ENCODE measurements at regions not wholly inside any gene's neighbourhood (a gene's known extent, or its start where the extent isn't known, plus 50 kb on each side); places are given as distances from the start of the nearest gene placed in this dataset.
"Not testable (repeated sequence)": the region's sequence is repeated elsewhere in the genome, so short reads cannot be mapped to it uniquely, and the experiment has no call there.

DNA sequence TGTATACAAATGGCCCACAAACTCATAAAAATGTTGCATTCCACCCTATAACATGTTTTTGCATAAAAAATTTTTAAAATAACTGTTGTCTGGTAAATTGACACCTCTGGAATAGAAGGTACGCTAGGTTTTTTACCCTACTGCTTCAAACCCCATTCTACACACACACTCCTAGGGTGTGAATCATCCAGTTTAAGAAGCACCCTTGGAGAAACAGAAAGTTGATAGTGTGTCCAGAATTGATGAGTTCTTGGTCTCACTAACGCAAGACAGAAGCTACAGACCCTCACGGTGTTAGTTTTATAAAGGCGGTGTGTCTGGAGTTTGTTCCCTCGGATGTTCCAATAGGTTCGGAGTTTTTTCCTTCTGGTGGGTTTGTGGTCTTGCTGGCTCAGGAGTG lies 158.5 kb downstream of the KLRB1 start:
- no peak for DNase-seq

DNA sequence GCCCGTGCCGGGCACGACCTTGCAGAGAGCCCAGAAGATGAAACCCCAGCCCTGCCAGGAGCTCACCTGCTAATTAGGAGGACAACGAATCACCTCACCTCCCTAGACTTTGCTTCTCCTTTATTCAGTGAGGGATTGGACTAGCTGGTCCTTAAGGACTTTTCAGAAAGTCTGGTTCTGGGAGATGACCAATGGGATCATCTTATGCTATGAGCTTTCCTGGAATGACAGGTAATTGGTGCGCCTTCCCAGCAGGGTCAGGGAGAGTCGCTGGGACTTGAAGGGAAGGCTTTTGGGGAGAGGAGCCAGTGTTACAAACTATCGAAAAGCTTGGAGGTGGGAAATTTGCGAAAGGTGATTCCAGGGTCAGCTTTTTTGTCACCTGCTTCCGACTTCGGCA lies 159.1 kb downstream of the KLRB1 start:
- peak; percentile 25 for DNase-seq

DNA sequence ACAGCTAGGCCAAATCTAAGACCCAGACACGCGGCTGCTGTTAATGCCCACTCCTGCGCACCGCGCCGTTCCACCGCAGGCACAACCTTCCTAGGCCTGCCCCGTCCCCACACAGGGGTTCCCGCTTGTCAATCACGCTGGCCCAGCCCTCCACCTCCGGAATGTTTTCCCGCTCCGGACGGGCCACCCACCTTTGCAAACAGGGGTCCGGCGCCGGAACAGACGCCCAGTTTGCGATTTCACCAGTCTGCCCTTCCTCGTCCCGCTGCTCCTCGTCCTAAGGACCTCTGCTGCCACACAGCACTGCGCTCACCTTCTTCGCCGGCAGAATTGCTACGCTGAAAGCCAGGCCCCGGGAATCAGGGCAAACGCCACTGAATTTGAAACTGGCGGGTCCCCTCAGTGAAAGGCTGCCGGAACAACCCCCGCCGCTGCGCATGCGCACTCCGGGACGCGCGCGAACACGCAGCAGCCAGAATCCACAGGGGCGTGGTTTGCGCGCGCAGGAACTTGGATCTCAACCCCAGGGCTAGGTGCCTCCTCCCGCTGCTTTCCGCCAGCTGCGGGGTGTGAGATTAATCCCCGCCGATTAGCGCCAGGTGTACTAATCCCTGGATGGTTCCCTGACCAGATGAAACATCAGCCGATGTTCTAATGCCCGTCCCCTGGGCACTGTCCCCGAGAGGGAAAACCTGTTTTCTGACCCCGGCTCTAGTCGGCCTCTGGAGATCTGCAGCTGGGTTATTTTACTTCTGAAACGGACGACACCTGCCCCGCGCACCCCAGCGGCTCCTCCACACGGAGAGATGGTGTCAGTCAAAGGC lies 159.7 kb downstream of the KLRB1 start:
- peak; percentile 64 for DNase-seq

DNA sequence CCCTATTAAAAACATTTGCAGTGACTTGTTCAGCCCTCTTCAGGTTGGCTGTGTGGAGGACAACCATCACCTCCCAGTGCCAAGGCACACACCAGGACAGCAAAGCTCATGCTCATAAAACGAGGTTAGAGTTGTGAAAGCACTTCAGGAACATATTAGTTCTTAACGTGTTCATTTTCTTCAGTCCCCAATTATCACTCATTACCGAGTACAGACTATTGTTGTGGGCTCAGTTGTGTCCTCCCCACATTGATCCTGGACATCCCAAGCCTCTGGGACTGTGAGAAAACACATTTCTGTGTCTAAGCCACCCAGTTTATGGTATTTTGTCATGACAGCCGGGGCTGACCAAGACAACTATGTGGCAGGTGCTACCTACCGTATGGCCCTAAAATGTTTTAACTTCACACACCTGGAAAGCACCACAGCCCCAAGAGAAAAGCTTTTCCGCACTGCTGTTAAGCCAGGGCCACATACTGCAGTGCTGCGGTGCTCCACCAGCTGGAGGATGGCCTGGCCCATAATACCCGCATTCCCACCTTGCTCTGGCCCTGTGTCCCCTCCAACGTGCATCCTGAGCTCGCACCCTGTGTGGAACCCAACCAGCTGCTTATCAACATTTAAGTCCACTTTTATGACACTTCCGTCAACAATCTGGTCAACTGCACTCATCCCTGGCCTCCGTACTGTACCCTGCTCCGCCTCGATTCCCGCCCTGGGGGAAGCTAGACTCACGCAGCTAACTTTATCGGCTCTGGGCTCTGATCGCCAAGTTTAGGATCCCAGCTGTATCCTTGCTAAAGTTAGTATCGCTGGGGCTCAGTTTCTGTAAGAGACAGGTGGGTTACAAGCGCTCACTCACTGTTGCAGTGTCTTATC lies 160.6 kb downstream of the KLRB1 start:
- DNase-seq: not testable (repeated sequence)

DNA sequence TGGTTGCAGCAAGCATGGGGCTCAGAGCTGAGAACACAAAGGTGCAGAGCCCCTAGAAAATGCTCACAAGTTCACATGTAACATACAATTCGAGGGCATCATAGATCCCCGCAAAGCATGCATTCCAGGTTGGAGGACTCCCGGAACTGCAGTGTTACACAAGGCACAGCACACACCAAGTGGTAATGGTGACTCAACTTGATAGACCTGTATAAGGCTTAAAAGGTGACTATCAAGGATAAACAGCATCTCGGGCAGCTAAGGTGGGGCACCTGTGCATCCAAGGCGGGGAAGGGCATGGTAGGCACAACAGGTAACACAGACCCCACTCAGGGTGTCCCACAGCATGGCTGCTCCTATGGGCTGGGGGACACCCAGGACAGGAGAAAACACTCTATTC lies 167.3 kb downstream of the KLRB1 start:
- DNase-seq: not testable (repeated sequence)

DNA sequence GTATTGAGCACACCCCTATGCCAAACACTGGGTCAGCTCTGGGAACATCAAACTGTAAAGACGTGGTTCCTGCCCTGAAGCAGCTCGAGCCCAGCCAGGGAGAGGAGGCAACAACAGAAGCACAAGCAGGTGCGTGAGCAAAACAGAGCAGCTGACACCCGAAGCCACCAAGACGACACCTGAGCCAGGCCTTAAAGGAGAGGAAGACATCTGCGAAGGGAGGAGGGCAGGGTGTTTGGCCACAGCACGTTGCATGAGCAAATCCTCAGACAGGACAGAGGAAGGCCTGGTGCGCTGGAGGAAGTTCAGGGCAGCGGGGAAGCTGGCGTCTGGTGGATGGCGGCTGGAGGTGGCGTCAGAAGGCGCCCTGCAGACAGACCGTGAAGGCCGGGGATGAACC lies 172.0 kb downstream of the KLRB1 start:
- not testable (repeated sequence) for DNase-seq

DNA sequence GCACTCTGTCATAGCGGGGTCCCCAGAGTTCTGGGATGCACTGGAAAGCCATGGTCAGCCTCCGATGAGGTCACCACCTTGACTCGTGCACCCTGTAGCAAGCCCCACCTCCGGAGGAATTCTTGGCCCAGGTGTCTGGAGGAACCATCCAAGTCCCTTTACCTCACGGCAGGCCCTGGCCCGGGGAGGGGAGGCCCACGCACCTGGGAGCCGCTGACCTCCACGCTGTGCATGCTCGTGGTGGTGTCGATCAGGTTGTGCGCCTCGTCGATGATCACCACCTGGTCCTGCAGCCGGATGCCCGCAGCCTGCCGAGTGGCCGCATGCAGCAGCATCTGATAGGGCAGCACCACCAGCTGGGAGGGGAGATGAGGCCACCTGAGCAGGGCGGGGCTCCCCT lies 177.3 kb downstream of the KLRB1 start:
- not testable (repeated sequence) for DNase-seq

DNA sequence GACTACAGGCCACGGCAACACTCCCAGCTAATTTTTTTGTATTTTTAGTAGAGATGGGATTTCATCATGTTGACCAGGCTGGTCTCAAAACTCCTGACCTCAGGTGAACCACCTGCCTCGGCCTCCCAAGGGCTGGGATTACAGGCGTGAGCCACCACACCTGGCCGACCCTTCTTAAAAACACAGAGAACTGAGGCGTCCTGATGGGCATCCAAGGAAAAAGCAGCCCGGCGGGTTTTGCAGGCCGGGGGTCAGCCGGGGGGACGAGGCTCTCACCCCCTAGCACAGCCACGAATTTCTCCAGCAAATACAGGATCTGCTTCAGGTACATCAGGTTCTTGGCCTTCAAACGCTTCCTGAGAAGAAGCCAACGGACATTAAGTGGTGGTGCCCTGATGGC lies 178.9 kb downstream of the KLRB1 start:
- not testable (repeated sequence) for DNase-seq

DNA sequence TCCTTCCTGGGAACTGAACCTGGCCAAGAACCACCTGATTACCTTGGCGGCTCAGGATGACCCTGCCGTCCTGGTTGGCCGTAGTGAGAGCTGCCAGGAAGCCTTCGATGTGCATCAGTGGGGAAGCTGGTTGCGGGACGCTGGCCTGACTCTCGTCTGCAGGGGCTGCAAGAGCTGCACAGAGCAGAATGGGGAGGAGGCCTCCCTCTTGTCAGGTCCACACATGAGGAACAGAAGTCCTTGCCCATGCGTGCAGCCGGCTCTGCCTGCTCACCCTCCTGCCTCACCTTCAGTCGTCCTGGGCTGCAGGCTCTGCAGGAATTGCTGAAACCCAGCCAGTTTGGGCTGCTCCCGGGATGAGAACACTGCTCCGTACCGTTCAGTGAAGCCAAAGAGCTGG lies 182.3 kb downstream of the KLRB1 start:
- DNase-seq: not testable (repeated sequence)

DNA sequence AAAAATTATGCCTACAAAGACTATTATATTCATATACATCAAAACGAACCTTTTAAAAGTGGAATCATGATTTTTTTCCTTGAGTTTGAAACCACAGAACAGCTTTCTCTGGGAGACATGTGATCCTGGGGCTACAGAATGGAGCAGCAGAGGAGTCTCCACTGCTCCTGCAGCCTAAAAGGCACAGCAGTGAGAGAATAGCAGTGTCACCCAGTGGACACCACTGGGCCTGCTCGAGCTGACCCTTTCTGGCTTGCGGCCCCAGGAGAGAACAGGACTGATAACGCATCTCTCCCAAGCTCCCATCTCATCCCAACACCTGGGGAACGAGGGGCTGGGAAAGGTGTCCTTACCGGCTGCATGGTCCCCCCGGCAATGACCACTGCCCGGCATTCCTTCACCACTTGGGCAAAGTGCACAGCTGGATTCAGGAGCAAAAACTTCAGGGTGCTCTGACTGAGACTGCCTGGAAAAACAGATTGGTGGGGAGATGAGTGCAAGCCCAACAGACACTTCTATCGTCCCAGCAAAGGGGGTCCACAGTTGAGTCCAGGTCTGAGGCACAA lies 183.5 kb downstream of the KLRB1 start:
- not testable (repeated sequence) for DNase-seq

DNA sequence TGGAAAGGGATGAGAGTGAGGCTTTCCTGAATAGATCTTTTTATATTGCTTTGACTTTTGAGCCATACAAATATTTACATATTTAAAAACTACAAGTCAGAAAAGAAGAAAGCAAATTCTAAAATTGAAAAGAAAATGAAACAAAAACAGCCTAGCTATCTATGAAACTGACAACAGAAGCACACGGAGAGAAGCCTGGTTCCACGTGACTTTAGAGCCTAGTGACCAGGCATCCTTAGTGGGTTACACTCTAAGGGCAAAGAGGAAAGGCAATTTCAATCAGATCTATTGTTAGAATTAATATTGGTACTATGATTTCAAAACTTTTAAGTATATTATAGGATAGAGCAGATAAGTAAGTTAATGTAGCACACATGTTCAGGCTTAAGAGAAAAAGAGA lies 185.0 kb downstream of the KLRB1 start:
- not testable (repeated sequence) for DNase-seq

DNA sequence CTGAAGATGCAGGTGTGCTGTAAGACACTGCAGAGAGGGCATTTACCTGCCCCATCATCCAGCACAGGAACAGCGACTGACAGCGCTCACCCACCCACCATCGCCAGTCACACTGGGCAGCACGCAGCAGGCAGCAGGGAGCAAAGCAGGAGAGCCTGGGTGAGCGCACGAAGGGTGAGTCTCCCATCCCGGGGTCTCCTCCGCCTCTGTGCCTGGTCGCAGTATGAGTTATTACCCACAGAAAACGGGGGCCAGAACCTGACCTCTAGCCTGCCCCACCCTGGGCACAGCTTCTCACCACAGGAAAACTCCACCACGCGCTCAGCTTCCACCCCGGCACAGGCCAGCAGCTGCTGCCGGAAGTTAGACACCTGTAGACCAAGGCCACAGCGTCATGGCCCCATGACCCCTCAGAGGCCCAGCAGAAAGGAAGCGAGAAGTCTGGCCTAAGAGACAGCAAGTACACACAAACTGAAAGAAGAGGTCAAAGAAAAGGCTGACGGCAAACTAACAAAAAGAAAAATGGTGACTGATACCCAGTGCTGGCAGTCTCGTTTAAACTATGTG lies 186.1 kb downstream of the KLRB1 start:
- DNase-seq: not testable (repeated sequence)

DNA sequence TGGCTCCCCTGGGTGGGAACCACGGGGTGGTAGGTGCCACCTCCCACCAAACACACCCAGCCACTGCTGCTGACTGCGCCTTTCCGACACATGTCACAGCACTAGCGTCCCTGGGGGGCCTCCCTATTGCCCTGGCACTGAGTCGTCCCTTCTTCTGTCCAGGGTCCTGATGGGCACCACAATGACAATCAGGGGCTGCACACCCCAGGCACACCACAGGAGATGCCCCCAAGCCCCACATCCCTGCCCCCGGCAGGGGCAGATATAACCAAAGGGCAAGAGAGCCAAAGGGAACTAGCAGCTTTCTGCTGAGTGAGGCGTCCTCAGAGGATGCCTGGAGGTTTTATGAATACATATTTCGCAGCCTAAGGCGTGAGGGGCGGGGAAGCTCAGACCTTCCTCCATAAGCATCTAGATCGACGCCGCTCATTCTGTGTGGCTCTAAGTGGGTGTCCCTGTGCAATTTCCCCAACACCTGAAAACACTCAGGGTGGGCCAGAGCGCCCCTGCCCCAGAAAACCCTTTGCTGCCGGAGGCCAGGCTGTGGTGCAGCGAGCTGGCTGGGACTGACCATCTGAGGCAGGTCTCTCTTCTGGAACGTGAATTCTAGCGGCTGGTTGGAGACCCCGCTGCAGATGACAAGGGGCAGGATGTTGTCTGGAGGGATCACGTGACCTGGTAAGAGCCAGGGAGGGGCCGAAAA lies 186.7 kb downstream of the KLRB1 start:
- not testable (repeated sequence) for DNase-seq

DNA sequence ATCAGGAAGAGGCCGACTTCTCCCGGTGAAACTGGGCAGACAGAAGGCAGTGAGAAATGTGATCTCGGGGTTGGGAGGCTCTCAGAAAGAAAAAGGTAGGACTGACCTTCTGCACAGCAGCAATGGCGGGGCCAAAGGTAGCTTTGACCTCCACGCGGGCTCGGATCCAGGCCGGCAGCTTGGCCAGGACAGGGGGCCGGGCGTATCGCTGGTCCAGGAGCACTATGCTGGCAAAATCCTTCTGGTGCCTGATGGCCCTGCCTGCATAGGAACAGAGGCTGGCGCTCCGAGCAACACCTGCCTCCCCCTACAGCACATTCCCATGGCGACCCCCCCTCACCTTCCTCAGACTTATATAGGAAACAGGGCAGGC lies 189.1 kb downstream of the KLRB1 start:
- not testable (repeated sequence) for DNase-seq

DNA sequence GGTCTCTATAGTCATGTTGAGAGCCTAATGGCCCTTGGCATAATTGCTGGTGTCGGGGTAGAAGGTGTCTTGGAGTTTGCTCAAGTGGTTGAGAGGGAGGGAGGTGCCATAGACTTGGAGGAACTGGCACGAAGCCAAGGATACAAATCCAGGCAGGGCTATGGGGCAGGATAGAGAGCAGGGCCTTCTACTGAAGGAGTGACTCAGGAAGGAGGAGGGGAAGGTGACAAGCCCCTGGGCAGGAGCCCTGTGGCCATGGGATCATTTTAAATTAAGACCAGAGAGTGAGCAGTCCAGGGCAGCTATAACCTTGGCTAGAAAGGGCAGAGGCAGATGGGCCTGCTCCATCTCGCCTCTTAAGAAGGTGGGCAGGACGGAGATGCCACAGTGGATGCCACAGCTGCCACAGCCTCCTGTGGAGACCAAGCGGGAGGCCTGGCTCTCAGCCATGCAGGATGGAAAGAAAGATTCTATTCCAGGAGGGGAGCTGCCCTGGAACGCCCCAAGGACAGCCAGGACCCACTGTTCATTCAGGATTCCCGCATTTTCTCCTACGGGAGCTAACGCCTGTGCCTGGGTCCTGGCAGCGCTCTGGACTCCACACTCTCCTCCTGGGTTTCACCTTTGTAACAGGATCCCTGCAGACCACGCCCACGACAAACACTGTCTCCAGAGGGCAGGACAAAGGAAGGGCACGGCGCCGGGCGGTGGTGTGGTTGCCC lies 189.6 kb downstream of the KLRB1 start:
- not testable (repeated sequence) for DNase-seq

DNA sequence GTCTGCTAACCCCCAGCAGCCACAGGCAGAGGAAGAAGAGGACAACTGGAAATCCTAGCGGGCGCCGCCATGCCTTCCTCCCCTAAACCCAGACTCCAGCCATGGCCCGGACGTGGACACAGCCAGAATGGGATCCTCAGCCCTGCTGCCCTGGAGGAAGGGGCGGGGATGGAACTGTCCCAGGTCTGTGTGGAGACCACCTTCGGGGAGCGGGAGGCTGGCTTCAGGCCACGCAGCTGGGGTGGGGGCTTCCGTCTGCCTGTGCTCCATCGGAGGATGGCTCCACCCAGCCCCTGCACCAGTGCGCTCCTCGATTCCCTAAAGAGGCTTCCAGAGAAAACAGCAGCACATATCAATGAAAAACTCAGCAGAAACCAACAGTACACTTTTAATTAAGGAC lies 190.4 kb downstream of the KLRB1 start:
- not testable (repeated sequence) for DNase-seq

DNA sequence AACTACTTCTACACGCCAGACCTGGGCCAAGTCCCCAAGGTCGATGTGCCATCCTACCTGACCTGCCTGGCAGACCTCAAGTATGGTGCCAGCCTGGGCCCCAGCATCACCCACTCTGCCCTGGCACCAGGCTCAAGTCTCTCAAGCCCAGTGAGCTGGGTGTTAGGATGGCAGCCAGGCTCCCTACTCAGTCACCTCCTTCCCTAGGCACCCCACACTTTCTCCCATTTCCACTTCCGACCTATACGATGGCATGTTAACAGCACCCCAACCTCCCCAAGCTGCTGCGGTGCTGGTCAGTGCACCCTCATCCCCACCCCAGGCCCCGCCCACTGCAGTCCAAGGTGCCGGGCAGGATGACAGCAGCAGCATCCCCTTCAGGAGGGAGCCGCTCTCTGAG lies 191.4 kb downstream of the KLRB1 start:
- not testable (repeated sequence) for DNase-seq

DNA sequence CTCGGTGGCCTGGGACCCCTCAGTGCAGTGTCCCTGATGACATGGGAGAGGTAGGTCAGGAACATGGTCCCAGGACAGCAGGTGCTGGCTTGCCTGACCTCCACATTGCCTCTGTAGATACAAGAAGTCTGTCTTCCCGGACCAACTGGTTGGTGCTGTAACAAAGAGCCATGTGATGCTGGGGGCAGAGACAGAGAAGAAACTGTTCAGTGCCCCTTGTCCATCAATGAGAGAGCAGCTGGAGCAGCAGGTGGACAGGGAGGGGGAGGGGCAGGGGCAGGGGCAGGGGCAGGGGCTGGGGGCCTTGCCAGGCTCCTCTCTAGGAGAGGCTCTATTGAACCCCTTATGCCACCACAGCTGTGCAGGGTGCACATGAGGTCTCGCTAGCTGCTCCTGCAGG lies 191.8 kb downstream of the KLRB1 start:
- not testable (repeated sequence) for DNase-seq

DNA sequence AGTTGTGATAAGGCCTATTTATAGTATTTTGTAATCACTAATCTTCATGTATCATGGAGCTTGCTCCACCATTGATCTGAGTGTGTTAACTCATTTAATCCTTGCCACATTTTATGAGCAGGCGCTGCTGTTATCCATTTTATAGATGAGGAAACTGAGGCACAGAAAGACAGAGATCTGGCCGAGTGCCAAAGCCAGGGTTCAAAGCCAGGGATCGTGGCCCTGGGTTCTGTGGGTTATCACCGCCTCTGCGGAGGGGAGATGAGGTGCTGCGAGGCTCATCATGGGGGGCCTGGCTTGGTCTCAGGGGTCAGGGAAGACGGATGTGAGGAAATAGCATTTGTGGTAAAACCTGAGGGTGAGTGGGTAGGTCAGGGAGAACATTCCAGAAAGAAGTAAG lies 193.9 kb downstream of the KLRB1 start:
- not testable (repeated sequence) for DNase-seq

DNA sequence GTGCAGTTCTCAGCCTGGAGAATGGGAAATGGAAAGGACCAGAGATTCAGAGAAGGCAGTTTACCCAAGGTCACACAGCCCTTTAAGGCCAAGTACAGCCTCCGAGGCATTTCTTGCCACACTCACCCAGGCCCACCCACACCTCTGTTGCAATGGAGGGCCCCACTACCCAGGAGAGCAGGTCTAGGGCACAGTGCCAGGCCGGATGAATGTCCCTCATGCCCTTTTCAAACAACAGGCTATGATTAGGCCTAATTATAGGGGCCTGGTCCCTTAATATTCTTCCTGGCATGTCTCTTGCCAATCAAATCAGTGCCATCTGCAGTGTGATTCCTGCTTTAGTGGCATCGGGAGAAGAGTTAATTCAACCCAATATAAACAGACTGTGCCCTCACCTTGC lies 195.3 kb downstream of the KLRB1 start:
- not testable (repeated sequence) for DNase-seq

DNA sequence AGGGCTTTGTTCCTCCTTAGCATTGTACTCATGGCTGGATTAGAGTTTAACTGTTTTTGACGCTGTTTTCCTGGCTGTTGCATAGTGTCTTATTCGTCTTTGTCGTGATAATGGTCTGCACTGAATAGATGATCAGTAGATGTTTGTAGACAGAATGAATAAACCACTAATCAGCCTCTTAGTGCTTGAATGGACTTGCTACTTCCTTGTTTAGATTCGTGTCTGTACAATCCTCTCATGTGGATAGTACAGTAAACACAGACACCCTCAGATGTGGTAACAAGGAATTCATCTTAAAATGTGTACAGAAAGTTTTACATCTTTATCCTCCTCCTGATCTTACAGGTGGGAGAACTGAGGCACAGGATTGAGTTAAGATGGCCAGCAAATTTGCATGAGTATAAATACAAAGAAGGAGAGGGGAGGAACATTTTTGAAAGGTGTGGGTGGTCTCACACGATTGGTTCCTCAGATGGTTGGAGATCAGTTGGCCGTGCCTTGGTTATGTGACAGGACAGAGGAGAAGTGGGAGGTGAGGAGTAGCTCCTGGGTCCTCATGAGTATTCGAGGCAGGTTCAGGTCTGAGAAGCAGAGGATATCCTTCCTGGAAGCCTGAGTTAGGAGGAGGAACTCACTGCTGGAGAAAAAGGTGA lies 196.0 kb downstream of the KLRB1 start:
- not testable (repeated sequence) for DNase-seq
